Calu3 (cell line): ENCODE measurements at regions not wholly inside any gene's neighbourhood (a gene's known extent, or its start where the extent isn't known, plus 50 kb on each side); places are given as distances from the start of the nearest gene placed in this dataset.

ENCODE experiments used
- BruUV-seq: library from RNA; stranded (reverse); fragments of 400-500 nt; replicated peaks from 2 replicates; lab custom pipeline; 2021; lab: Mats Ljungman, UMichigan
- CTCF ChIA-PET: fragments of 300-600 bp; sonication (Branson Sonifier 250); formaldehyde crosslinking; loops from one replicate; lab custom pipeline; 2022; ENCODE audit warnings: antibody characterized with exemption; lab: Charles Lee
- DNase-seq: peaks from one replicate; pipeline ENCODE4 v3.0.0; 2022
- H3K27ac Mint-ChIP-seq: one replicate; pipeline ENCODE4 v1.8.0; 2022; ENCODE audit warnings: mixed read lengths; ENCODE audit not compliant: unreplicated experiment
- H3K27me3 Mint-ChIP-seq: one replicate; pipeline ENCODE4 v1.8.0; 2022; ENCODE audit warnings: mixed read lengths; ENCODE audit not compliant: unreplicated experiment
- H3K36me3 Mint-ChIP-seq: one replicate; pipeline ENCODE4 v1.8.0; 2022; ENCODE audit warnings: mild to moderate bottlenecking, moderate library complexity, mixed read lengths; ENCODE audit not compliant: insufficient read depth, unreplicated experiment
- H3K4me1 Mint-ChIP-seq: one replicate; pipeline ENCODE4 v1.8.0; 2022; ENCODE audit warnings: mild to moderate bottlenecking, low read depth, mixed read lengths; ENCODE audit not compliant: unreplicated experiment
- H3K4me3 Mint-ChIP-seq: one replicate; pipeline ENCODE4 v1.8.0; 2022; ENCODE audit warnings: mild to moderate bottlenecking, low read depth, moderate library complexity, mixed read lengths; ENCODE audit not compliant: unreplicated experiment
- H3K9me3 Mint-ChIP-seq: one replicate; pipeline ENCODE4 v1.8.0; 2022; ENCODE audit warnings: low read depth, mixed read lengths; ENCODE audit not compliant: unreplicated experiment
- intact Hi-C: fragments of 100-400 bp; cut with micrococcal nuclease; formaldehyde crosslinking; loops from one replicate; pipeline ENCODE4 v1.10.0; 2022; ENCODE audit not compliant: unreplicated experiment
- TF ChIP-seq, protein P1 (sequence below): fragments of 200-600 bp; IDR thresholded peaks from one replicate; pipeline ENCODE4 v1.8.0; 2022; ENCODE audit warnings: antibody characterized with exemption; ENCODE audit not compliant: unreplicated experiment

DNA sequence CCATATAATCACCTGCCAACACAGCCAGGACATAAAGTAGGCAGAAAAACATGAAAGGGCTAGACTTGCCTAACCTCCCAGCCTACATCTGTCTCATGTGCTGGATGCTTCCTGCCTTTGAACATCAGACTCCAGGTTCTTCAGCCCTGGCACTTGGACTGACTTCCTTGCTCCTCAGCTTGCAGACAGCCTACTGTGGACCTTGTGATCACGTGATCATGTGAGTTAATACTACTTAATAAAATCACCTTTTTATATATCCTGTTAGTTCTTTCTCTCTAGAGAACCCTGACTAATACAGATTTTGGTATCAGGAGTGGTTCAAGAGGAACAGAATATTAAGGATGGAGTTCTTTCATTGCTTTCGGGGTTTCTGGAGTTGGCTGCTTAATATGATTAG is 2867.6 kb downstream of the PCDH9 start:
- TF ChIP-seq, protein P1, sequence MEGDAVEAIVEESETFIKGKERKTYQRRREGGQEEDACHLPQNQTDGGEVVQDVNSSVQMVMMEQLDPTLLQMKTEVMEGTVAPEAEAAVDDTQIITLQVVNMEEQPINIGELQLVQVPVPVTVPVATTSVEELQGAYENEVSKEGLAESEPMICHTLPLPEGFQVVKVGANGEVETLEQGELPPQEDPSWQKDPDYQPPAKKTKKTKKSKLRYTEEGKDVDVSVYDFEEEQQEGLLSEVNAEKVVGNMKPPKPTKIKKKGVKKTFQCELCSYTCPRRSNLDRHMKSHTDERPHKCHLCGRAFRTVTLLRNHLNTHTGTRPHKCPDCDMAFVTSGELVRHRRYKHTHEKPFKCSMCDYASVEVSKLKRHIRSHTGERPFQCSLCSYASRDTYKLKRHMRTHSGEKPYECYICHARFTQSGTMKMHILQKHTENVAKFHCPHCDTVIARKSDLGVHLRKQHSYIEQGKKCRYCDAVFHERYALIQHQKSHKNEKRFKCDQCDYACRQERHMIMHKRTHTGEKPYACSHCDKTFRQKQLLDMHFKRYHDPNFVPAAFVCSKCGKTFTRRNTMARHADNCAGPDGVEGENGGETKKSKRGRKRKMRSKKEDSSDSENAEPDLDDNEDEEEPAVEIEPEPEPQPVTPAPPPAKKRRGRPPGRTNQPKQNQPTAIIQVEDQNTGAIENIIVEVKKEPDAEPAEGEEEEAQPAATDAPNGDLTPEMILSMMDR = no peak
- intact Hi-C loops = no loop called here
- Mint-ChIP-seq H3K27ac (no peak overlapping the region), H3K27me3 (no peaks in the 10 kb centered on the region), H3K4me3 (no peak overlapping the region), H3K4me1 (no peaks in the 10 kb centered on the region), H3K36me3 (no peaks in the 10 kb centered on the region), H3K9me3 (no peaks in the 10 kb centered on the region)
- CTCF ChIA-PET = no interaction called here
- no peak for DNase-seq
- BruUV-seq = no TSS peak

DNA sequence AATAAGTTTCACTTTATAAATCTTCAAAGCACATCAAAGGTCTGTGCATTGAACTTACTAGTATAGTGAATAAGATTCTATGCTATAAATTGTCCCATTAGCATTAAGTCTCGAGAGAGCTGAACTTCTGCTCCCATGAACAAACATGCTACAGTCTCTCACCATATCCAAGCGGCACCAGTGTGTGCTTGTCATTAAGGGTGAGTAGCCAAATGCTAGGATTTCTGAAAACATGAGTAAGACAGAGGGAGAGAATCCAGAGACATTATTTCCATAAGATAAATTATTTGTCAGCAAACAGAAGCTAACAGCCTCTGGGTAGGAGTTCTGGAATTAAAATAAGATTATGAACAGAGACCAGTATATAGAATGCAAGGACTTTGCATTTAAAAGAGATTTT is 2882.5 kb downstream of the PCDH9 start:
- Mint-ChIP-seq H3K4me3 (no peak overlapping the region), H3K27ac (no peak overlapping the region), H3K27me3 (no peaks in the 10 kb centered on the region), H3K9me3 (peaks cover 5% of the 10 kb centered on the region), H3K36me3 (no peaks in the 10 kb centered on the region), H3K4me1 (no peaks in the 10 kb centered on the region)
- no TSS peak for BruUV-seq
- TF ChIP-seq, protein P1 = no peak
- no peak for DNase-seq
- intact Hi-C loops = no loop called here
- CTCF ChIA-PET = no interaction called here

DNA sequence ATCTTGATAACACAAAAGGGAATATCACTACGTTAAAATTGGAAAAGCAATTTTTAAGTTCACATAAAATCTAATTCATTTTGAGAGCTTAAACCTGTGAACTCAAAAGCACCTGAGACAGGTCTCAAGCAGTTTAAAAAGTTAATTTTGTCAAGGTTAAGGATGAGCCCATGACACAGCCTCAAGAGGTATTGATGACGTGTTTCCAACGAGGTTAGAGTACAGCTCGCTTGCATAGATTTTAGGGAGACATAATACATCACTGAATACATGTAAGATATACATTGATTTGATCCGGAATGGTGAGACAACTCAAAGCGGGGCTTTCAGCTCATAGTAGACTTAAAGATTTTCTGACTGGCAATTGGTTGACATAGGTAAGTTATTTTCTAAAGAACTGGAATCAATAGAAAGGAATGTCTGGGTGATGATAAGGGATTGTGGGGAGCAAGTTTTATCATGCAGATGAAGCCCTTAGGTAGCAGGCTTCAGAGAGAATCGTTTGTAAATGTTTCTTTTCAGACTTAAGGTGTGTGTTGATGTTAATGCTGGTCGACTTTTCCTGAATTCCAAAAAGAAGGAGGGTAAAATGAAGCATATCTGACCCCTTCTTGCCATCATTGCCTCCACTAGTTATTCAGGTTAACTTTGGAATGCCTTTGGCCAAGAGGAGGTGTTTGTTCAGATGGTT is 2890.6 kb downstream of the PCDH9 start:
- no peaks in the 10 kb centered on the region for H3K36me3 Mint-ChIP-seq
- no peak for DNase-seq

DNA sequence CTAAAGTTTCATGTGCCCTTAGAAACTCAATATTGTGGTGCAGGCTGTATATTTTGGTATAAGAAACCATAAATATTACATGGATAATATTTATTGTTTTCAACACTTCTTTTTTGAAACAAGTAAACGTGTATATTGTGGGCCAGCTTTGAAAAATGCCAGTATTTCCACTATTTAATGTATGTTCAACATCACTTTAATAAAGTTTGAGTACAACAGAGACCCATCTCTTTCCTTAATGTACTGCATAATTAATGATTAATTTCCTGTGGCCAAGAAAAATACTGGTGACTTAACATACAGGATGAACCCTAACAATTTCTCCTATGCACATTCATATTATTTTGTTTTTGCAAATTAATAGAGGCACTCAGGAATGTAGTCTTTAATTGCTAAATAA is 2891.5 kb downstream of the PCDH9 start:
- Mint-ChIP-seq H3K9me3 (peaks cover 3% of the 10 kb centered on the region), H3K4me1 (no peaks in the 10 kb centered on the region), H3K36me3 (no peaks in the 10 kb centered on the region), H3K4me3 (no peak overlapping the region), H3K27ac (no peak overlapping the region), H3K27me3 (no peaks in the 10 kb centered on the region)
- no TSS peak for BruUV-seq
- intact Hi-C loops = no loop called here
- DNase-seq = no peak
- CTCF ChIA-PET = no interaction called here
- TF ChIP-seq, protein P1 = no peak

More for the DNA sequence above, 2890.6 kb downstream of the PCDH9 start:
- intact Hi-C loops = no loop called here
- CTCF ChIA-PET = no interaction called here
- Mint-ChIP-seq H3K4me3 (no peak overlapping the region), H3K4me1 (no peaks in the 10 kb centered on the region), H3K27me3 (no peaks in the 10 kb centered on the region), H3K9me3 (no peaks in the 10 kb centered on the region), H3K27ac (no peak overlapping the region)
- TF ChIP-seq, protein P1 = no peak
- no TSS peak for BruUV-seq
